ENCODE measurements at regions not wholly inside any gene's neighbourhood (a gene's known extent, or its start where the extent isn't known, plus 50 kb on each side); places are given as distances from the start of the nearest gene placed in this dataset.
"Not testable (repeated sequence)": the region's sequence is repeated elsewhere in the genome, so short reads cannot be mapped to it uniquely, and the experiment has no call there.

- not testable (repeated sequence) for H3K9ac ChIP-seq (ENCODE audit: low read depth, low read length); H3K4me1 ChIP-seq (ENCODE audit: insufficient read depth, low read length); H3K4me2 ChIP-seq (ENCODE audit: insufficient read depth, low read length); ATAC-seq (ENCODE audit: insufficient read depth, low read depth); H3K27ac ChIP-seq (ENCODE audit: low read length); H3K36me3 ChIP-seq (ENCODE audit: insufficient read depth, low read length); H4K20me1 ChIP-seq (ENCODE audit: insufficient read depth, low read length); H2AFZ ChIP-seq (ENCODE audit: low read depth, low read length); H3K79me2 ChIP-seq (ENCODE audit: insufficient read depth, low read length); H3K27me3 ChIP-seq (ENCODE audit: insufficient read depth, low read length, poor library complexity); DNase-seq; H3K4me3 ChIP-seq (ENCODE audit: low read depth in 1 of 2, low read length in 2 of 2); H3K9me3 ChIP-seq (ENCODE audit: insufficient read depth, low read length, severe bottlenecking)
These were observed 69.4 kb upstream of the NUDT4B start for GRCh38 chr1:148679050-148679786.

DNA sequence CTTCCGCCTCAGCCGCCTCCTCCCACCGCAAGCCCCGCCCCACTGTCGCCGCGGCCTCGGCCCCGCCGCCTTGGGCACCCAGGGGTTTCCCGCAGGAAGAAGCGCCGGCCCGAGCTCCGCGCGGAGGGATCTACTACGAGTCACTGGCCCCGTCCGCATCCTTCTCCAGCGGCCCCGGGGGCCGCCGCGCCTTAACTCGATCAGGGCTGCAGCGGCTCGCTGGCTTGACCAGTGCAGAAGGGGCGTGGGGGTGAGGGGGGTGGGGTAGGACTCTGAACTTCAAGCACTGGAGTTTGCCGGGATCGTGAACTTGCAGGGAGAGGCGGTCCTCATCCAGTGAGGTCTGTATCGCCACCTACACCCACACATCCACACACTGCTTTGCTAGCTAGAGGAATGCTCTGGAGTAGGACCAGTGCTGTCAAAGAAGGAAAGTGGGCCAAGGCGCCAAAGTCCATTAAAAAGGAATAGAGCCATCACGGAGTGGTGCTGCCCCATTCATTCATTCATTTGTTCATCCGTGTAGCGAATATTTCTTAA lies 68.7 kb upstream of the NUDT4B start:
- not testable (repeated sequence) for H2AFZ ChIP-seq (ENCODE audit: low read depth, low read length); H3K9me3 ChIP-seq (ENCODE audit: insufficient read depth, low read length, severe bottlenecking); H3K36me3 ChIP-seq (ENCODE audit: insufficient read depth, low read length); H3K4me2 ChIP-seq (ENCODE audit: insufficient read depth, low read length); H3K4me3 ChIP-seq (ENCODE audit: low read depth in 1 of 2, low read length in 2 of 2); H3K9ac ChIP-seq (ENCODE audit: low read depth, low read length); H3K27me3 ChIP-seq (ENCODE audit: insufficient read depth, low read length, poor library complexity); H3K79me2 ChIP-seq (ENCODE audit: insufficient read depth, low read length); H3K27ac ChIP-seq (ENCODE audit: low read length); DNase-seq; H3K4me1 ChIP-seq (ENCODE audit: insufficient read depth, low read length); H4K20me1 ChIP-seq (ENCODE audit: insufficient read depth, low read length)
- peak; percentile 88 for ATAC-seq (ENCODE audit: insufficient read depth, low read depth)

- H3K9ac ChIP-seq (ENCODE audit: low read depth, low read length); H3K27ac ChIP-seq (ENCODE audit: low read length); H2AFZ ChIP-seq (ENCODE audit: low read depth, low read length); DNase-seq; H3K27me3 ChIP-seq (ENCODE audit: insufficient read depth, low read length, poor library complexity); H3K79me2 ChIP-seq (ENCODE audit: insufficient read depth, low read length); H4K20me1 ChIP-seq (ENCODE audit: insufficient read depth, low read length); ATAC-seq (ENCODE audit: insufficient read depth, low read depth); H3K4me2 ChIP-seq (ENCODE audit: insufficient read depth, low read length); H3K36me3 ChIP-seq (ENCODE audit: insufficient read depth, low read length); H3K4me1 ChIP-seq (ENCODE audit: insufficient read depth, low read length); H3K4me3 ChIP-seq (ENCODE audit: low read depth in 1 of 2, low read length in 2 of 2); H3K9me3 ChIP-seq (ENCODE audit: insufficient read depth, low read length, severe bottlenecking): not testable (repeated sequence)
These were observed 61.8 kb upstream of the NUDT4B start for GRCh38 chr1:148686735-148687134.

DNA sequence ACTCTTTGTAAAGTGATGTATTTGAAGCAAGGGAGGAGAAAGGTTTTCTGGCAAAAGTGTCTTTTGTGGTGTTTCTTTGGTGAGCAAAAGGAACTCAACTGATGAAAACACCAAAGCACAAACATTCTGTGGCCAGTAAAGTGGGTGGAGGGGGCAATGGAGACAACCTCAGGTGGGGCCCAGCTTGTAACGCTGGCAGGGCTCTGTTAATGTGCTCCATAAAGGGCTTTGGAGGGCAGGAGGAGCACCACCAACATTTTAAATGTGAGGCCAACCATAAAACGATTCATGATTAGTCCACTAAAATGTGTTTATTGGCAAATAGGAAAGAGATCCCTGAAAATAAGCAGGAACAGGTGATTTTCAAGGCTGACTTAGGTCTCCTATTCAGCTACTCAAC lies 61.2 kb upstream of the NUDT4B start:
- H3K9ac ChIP-seq (ENCODE audit: low read depth, low read length); H4K20me1 ChIP-seq (ENCODE audit: insufficient read depth, low read length); H3K4me1 ChIP-seq (ENCODE audit: insufficient read depth, low read length); DNase-seq; H3K79me2 ChIP-seq (ENCODE audit: insufficient read depth, low read length); H3K36me3 ChIP-seq (ENCODE audit: insufficient read depth, low read length); H3K27ac ChIP-seq (ENCODE audit: low read length); H3K9me3 ChIP-seq (ENCODE audit: insufficient read depth, low read length, severe bottlenecking); H3K4me3 ChIP-seq (ENCODE audit: low read depth in 1 of 2, low read length in 2 of 2); H3K27me3 ChIP-seq (ENCODE audit: insufficient read depth, low read length, poor library complexity); H3K4me2 ChIP-seq (ENCODE audit: insufficient read depth, low read length); ATAC-seq (ENCODE audit: insufficient read depth, low read depth); H2AFZ ChIP-seq (ENCODE audit: low read depth, low read length): not testable (repeated sequence)
